ENCODE measurements at regions not wholly inside any gene's neighbourhood (a gene's known extent, or its start where the extent isn't known, plus 50 kb on each side); places are given as distances from the start of the nearest gene placed in this dataset.

DNA sequence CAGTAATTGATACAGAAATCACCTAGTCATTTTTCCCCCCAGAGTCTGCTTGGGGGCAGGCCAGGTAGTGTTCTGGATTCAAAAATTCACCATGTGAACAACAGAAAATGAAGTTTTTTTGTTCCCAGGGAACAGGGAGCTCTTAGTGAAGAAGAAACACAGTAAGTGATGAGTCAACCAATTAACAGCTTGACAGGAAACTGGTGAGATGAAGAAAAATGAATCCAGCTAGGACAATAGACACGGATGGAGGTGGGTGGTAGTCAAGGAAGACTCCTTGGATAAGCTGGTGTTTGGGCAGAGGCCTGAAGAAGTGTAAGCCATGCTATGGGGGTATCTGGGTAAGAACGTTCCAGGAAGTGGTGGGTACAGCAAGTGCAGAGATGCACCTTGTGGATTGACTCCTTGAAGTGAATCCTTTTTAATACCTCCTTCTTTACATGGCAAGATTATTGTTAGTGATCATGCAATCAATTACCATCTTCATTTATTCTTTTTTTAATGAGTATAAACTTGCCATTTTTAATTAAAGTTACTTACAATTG lies 339.9 kb upstream of the RGMA start:
- DNase-seq (ENCODE audit: low read depth), result no peak

DNA sequence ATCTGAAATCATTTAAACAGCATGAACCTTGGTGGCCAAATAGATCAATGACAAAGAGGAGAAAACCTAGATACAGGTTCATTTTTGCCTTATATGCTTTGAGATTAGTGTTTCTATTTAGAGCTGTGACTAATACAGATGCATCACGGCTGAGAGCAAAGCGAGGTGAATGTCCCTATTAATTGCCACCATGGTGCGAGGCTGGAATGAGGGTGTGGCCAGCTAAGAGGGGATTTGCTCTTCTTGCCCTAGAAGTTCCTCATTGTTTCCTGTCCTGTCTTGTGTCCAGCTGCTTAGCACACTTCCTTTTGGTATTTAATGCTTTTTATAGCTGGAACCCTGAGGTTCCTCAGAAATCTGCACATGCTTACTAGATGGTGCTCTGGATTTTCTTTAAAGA lies 339.1 kb upstream of the RGMA start:
- DNase-seq (ENCODE audit: low read depth), result no peak

DNA sequence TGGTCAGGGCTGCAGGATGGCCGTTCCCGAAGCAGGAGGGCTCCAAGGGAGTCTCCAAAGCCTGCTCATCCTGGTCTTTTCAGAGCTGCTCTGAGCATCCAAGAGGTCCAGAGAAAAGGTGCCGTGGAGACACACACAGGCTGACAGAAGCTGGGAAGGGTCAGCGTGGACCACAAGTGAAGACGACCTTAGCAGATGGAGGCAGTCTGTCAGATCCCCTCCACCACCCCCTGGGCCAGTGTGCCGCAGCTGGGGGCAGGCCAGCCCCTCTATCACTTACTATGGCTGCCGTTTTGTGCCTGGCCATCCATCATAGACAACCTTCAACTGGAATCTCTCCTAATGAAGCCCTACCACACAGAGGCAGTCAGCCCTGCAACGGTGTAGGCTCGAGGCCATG lies 335.1 kb upstream of the RGMA start:
- no peak for DNase-seq (ENCODE audit: low read depth)

DNA sequence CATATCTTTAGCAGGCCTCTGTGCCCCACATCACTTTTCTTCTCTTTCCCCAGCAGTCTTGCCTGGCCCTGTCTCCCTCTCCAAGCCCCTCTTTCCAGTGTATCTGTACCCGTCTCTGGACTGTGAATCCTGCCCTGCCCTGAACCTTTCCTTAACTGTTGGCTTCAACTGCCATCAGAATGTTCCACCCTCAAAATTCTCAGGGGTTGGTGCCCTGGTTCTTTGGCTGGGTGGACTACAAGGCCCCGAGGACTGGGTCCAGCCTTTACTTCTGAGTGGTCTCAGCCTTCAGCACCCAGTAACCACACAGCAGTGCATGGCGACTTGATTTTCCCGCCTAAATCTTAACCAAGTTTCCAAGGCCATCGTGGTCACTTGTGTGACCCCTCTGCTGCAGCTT lies 333.5 kb upstream of the RGMA start:
- no peak for DNase-seq (ENCODE audit: low read depth)

DNA sequence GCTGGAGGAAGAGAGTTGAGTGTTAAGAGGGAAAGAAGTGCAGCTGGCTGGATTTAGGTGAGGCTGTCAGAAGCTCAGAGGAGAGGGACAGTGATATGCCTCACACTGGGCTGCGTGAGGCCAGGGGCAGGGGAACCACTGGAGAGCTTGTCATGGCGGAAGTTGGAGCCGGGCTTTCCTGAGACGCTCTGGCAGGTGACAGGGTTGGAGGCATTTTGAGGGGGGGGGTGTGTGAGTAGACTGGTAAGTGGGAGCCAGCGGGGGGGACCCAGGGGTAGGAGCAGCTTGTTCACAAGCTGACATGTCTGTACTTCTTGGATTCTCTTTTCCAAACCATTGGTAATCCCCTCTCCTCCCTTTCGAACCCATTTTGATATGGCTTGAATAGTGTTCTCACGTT lies 331.5 kb upstream of the RGMA start:
- DNase-seq (ENCODE audit: low read depth), result no peak

DNA sequence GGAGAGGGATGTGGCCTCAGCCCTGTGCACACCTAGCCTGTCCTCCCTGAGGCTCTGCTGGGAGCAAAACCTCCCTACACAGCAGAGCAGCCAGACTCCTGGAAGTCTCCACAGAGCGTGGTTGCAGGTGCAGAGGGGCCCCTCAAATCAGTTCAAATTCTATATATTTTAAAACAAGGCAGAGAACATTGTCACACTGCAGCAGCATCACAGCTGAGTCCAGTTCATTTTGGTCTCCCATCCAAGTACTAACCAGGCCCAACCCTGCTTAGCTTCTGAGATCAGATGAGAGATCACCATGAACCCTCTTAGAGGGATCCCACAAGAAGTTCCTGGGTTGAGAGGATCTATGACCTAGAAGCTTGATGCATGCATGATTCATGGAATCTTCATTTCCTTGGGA lies 331.0 kb upstream of the RGMA start:
- DNase-seq (ENCODE audit: low read depth), result no peak

DNA sequence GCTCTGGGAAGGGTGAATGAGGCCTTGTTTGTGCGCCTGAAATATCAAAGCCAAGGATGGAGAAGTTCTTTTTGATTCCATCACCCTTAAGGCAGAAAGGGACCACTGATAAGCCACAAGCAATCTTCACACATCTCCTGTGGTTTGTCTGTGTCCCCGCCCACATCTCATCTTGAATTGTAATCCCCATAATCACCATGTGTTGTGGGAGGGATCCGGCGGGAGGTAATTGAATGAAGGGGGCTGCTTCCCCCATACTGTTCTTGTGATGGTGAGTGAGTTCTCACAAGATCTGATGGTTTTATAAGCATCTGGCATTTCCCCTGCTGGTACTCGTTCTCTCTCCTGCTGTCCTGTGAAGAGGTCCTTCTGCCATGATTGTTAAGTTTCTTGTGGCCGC lies 329.6 kb upstream of the RGMA start:
- no peak for DNase-seq (ENCODE audit: low read depth)

DNA sequence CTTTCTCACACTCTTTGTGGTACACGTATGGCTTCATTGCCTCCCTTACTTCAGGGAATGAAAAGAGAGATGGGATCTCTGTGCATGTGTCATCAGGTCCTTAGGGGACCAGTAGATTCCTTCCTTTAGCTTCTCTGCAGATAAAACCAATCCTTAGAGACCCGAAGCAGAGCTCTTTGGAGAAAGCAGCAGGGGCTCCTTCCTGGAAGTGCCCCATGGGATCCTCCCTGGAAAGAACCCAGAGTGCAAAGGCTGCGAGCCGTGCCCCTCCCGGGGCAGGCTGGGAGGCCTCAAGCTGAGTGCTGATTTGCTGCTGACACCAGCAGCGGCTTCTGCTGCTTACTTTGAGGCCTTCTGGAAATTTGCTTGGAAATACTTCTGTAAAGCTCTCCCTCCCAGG lies 328.6 kb upstream of the RGMA start:
- no peak for DNase-seq (ENCODE audit: low read depth)

DNA sequence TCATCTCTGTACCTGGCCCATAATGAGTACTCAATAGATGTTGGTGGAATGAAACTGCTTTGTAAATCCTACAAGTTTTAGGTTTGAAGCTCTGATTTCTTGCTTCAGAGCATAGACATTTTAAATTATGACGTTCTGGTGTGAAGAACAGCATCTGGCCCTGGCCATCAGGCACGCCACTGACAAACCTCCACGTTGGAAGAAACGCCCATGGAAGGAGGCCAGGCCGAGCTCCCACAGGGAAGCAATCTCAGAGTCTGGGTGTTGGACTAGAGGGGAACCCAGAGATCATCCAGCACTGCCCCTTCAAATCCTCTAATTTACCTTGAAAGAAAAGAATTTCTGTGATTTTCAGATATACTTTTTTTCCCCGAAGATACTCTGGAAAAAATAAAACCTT lies 328.1 kb upstream of the RGMA start:
- no peak for DNase-seq (ENCODE audit: low read depth)

DNA sequence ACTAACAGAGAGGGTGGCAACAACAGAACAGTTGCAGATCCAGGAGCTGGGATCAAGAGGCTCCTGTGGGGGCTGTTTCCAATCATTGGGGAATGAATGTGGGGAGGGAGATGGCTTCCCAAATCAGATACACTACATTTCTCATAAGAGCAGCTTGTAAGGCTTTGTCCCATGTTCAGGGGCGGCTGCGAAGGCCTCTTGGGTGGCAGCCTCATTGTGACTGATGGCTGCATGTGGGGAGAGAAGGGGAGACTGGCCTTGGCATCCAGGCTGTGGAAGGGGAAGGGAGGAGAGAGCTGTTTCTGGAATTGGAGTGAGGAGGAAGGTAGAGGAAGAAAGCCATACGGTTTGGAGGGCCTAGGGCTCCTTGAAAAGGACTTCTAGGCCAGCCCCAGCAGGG lies 326.6 kb upstream of the RGMA start:
- DNase-seq (ENCODE audit: low read depth), result no peak

DNA sequence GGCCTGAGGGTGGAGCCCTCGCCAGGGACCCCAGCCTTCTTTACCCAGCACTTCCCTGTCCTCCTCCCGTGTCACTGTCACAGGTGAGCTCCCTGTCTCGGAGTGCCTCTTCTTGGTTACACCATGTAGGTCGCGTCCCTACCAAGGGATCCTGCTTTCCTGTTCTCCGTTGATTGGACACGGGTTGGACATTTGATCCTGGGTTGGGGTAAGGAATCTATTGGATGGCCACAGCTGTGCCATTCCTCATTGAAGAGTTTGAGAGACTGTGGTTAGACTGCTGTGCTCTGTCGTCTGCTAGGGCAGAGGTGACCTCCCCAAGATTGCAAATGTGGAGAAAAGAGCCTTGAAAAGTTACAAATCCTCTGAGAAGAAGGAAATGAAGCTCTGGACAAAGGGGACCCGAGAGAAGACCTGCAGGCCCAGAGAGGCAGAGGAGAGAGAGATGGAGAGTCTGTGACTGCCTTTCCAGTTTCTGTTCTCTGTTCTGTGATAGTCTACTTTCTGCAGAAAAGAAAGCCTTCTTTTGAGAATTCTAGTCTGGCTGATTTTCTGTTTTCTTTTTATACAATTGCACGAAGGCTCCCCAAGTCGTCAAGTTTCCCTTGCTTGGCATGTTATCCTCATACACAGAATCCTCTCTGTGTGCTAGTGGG lies 325.7 kb upstream of the RGMA start:
- no peak for DNase-seq (ENCODE audit: low read depth)

DNA sequence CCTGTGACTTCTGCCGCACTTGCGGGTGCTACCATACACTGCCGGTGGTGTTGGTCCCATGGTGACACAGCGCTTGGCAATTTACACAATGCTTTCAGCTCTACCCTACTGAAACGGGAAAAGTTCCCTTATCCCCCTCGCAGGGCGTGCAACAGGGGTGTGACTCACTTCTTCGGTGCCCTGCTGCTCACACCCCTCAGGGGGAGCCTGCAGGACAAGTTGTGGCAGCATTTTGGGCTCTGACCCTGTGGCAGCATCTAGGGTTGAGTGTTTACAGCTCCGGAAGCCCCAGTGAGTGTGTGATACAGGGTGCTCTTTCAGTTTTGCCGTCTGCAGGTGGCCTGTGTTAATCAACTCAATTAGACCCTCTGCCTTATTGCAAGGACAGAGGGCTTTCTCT lies 324.7 kb upstream of the RGMA start:
- DNase-seq (ENCODE audit: low read depth), result no peak

DNA sequence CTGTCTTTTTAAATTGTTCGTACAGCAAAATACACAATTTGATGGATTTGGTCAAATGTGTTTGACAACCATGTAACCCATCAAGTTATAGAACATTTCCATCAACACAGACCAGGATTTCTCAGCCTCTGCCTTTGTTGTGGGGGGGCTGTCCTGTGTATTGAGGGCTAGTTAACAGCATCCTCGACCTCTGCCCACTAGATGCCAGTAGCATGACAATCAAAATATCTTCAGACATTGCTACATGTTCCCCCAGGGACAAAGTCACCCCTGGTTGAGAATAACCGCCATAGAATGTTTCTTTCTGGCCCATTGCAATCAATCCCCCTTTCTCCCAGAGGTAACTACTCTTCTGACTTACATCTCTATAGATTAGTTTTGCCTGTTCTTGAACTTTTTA lies 310.1 kb upstream of the RGMA start:
- DNase-seq (ENCODE audit: low read depth), result no peak

DNA sequence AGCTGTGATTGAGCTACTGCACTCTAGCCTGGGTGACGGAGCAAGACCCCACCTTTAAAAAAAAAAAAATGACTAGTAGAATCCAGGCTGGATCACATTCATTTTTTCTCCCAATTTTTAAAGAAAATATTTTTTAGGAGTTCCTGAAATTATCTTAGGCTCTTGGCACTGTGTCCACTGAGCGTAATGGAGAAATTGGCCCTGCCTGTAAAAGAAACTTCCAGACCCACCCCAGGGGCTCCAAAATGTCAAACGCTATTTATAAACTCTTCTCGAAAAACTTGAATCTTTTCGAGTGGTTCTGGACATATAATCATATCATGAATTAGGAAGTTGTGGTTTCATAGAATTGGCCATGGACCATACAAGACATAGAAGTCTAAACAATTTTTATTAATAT lies 300.2 kb upstream of the RGMA start:
- DNase-seq (ENCODE audit: low read depth), result no peak

DNA sequence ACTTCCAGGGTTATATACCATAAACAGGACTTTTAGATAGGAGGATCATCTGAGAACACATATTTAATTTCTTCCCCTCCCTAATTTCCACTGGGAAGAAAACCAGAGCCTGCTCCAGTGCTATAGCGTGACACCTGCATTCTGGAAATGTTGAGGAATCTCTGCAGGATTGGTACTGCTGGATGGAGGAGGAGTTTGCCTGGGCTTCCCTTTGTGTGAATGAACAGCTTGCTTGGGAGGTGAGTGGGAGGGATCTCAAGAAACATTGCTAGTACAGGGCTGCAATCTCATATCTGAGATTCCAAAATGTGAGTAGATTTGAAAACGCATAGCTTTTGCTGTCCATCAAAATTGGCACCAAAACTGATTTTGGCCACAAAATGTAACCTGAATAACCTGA lies 295.9 kb upstream of the RGMA start:
- no peak for DNase-seq (ENCODE audit: low read depth)

DNA sequence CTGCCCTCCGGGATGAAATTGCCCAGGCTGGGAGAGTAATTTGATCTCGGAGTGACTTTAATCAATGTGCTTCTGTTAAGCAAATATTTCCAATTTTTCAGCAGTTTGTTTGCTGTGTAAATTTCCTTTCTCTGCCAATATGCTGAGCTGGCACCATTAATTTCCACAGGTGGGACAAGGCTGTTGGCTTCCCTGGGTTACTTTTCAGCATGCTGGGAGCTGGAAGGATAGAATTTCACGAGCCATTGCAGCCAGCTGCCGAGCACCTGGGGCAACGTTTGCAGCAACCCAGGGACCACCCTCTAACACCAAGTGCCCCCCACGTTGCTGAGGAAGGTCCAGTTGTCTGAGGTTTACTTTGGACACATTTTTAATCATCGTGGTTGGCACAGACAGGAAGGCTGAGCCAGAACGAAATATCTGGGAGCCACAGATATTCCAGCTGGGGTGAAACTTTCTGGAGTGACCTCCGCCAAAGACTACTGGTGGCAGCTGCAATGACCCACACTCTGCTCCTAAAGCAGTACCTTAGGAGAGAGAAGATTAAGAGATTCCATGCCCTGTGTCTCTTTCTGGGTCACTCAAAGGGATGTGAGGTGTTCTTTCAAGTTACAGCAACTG lies 293.3 kb upstream of the RGMA start:
- DNase-seq (ENCODE audit: low read depth), result no peak

DNA sequence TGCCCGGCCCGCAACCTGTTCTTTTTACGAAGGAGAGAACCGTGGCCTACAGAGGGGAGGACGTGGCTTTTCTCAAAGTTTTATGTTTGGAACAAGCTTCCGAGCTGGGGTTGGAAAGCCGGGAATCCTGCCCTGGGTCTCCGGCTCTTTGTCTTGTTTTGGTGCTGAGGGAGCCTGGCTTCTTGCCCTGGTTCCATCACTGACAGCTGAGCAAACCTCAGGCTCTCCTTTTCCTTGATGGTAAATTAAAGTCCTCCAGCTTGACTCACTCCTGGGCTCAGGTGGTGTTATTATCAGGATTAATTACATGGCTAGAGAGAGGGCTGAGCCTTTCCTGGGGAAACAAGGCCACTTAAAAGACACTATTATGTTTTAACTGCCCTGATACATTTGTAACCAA lies 289.5 kb upstream of the RGMA start:
- DNase-seq (ENCODE audit: low read depth), result no peak

DNA sequence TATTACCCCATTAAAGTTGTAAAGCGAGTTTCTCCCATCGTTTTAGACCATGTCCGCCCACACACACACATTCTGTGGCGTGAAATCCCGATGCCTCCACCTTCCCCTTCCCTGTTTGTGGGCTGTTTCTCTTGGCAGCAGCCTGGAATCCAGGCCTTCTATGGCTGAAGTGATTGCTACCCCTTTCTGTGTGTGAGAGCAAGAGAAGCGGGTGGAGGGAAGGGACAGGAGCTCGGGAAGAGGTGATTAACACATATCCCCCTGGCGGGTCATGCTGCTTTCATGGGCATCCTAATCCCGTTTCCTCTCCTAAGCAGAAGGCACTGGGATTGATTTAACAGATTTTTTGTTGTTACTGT lies 283.8 kb upstream of the RGMA start:
- no peak for DNase-seq (ENCODE audit: low read depth)

DNA sequence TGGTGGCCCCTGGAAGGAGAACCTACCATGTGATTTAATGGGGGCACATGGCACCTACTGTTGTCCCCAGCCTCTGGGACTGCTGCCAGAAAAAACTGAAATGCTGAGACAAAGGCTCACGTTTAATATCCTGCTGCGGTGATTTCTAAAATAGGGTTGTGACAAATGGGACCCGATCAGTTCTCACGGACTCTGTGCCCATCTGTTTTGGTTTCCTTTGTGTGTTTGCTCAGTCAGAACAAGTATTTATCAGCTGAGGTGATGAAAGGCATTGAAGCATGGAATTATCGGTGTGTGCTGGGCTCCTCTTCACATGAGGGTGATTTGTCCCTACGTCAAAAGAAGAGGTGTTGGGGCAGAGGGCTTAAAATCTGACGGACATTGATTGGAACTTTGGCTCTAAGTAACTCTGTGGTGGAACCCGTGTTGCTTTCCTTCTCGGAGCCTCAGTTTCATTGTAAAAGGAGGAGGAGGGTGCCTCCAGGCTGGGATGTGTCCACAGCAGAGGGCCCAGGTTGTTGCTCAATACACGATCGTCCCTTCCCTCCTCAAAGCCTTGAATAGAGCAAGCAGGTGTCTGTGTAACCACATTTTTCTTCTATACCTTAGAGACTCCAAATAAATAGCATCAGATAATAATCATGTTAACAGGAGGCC lies 283.3 kb upstream of the RGMA start:
- no peak for DNase-seq (ENCODE audit: low read depth)

DNA sequence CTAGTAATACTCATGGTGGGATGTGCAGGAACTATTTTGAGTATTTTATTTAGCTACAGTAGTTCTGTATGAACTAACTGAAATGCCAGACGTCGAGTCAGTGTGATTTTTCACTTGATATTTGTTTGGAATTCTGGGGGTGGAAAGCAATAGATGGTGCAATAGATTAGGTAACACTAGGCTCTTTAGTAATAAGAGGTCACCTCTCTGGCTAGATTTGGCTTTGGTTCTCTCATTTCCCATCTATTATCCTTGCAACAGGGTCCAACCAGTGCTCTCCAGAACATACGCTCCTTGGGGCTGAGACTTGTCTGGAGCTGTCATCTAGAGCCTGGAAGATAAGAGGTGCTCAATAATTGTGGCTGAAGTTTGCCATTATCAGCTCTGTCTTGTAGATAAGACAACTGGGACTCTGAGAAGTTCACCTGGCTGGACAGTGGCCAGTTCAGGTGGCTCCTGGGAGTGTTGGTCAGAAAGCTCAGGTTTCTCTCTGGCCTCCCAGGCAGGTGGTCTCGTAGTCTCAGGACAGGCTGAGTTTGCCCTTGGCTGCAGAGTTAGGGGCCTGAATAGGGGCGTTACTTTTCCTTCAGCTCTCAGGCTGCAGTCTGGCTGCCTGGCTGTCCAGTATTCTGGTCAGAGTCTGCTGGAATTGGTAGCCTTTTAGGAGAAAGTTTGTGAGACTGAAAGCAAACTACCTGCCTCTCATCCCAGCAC lies 277.5 kb upstream of the RGMA start:
- DNase-seq (ENCODE audit: low read depth), result no peak

DNA sequence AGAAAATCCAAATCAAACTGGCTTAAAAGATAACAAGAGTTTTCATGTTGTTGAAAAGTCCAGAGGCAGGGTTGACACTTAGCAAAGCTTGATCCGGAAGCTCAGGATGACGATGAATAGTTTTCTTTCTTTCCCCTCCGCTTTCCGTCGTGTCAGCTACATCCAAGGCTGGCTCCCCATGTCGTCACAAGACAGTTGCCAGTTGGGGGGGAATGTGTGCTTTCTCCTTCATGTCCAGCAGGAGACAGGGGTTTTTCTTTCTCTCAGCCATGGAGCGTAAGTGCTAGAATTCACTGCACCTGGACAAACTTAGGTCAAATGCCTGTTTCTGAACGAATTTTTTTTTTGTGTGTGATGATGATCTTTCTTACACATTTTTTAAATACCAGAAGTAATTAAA lies 273.8 kb upstream of the RGMA start:
- DNase-seq (ENCODE audit: low read depth), result no peak

DNA sequence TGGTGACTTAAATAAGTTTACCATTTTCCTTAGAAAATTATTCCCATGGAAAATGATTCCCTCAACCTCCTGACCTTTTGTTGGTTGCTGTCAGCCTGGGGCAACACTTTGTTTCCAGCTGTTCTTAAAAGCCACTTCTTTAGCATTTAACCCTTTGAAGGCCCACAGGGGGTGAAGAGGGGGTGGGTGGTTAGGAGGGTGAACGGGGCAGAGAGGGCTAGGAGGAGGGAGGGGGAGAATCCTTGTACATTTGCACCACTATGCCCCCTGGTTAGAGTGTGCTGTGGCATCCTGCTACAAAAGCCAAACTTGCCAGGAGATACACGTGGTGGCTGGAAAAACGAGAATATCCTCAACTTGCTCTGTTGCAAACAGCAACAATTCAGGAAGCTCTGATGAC lies 273.2 kb upstream of the RGMA start:
- DNase-seq (ENCODE audit: low read depth), result no peak

DNA sequence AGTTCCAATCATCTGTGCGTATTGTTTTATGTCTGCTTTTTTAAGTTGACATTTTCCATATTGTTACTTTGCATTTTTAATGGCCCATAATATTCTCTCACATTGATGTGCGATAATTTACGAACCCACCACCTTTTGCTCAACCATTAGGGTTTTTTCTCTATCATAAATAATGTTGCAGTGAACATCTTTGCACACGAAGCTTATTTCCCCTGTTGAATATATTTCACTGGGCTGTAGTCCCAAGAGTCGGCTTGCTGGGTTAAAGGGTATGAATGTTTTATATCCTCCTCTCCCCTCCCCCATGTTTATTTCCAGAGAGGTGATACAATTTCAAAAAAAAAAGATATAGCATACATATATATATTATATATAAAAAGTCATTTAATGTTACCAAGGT lies 272.7 kb upstream of the RGMA start:
- DNase-seq (ENCODE audit: low read depth), result no peak
